ENCODE measurements at regions not wholly inside any gene's neighbourhood (a gene's known extent, or its start where the extent isn't known, plus 50 kb on each side); places are given as distances from the start of the nearest gene placed in this dataset.

DNA sequence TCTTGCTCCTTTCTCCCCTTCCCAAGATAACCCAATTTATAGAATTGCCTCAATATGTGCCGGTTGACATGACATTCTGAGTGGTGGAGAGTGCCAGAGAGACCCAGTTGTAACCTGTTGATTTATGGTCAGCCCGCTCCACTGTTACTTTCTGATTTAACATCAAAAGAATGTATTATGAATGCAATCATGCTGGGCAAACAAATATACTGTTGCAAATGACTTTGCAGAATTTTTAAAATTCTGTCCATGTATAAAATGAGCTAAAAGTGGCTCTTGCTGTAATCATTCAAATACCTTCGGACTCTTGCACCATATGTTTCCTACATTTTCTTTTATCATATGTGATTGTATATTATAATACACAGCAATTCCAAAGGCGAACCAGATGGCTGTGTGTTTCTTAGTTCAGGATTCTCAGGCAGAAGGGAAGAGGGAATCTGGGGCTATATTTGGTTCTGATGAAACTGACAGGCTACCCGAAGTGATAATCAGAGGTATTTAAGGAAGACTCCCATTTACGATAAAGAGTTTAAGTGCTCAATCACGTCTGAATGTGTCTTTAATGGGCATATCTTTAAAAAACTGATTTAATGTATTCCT, 131.7 kb downstream of the CLCN4 start:
- TF ChIP-seq, protein P1, sequence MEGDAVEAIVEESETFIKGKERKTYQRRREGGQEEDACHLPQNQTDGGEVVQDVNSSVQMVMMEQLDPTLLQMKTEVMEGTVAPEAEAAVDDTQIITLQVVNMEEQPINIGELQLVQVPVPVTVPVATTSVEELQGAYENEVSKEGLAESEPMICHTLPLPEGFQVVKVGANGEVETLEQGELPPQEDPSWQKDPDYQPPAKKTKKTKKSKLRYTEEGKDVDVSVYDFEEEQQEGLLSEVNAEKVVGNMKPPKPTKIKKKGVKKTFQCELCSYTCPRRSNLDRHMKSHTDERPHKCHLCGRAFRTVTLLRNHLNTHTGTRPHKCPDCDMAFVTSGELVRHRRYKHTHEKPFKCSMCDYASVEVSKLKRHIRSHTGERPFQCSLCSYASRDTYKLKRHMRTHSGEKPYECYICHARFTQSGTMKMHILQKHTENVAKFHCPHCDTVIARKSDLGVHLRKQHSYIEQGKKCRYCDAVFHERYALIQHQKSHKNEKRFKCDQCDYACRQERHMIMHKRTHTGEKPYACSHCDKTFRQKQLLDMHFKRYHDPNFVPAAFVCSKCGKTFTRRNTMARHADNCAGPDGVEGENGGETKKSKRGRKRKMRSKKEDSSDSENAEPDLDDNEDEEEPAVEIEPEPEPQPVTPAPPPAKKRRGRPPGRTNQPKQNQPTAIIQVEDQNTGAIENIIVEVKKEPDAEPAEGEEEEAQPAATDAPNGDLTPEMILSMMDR (IDR thresholded peaks at IDR 0.05 in 8 of 11, conservative IDR thresholded peaks at IDR 0.05 in 3 of 11), result no peak
- no peak for TF ChIP-seq POLR2AphosphoS5 (IDR thresholded peaks at IDR 0.05)
- TF ChIP-seq POLR2A (IDR thresholded peaks at IDR 0.05), result no peak
- Histone ChIP-seq H3K9me3 (peaks cover 0 to 12% (median 0%) of the 10 kb centered on the region in 8 donors), H3K36me3 (no peaks in the 10 kb centered on the region), H3K27ac (no peak overlapping the region), H3K4me1 (no peaks in the 10 kb centered on the region), H3K27me3 (replicated peaks in 1 of 7) (no peaks in the 10 kb centered on the region), H3K4me3 (no peak overlapping the region)
- intact Hi-C loops (cut with DNase I; ENCODE audit: low total_unique reads), result no loop called here
- no peak for DNase-seq
- 71 to 87% (median 81%) methylated on average over 7 of the region's 7 CpGs for WGBS, 5 donors

DNA sequence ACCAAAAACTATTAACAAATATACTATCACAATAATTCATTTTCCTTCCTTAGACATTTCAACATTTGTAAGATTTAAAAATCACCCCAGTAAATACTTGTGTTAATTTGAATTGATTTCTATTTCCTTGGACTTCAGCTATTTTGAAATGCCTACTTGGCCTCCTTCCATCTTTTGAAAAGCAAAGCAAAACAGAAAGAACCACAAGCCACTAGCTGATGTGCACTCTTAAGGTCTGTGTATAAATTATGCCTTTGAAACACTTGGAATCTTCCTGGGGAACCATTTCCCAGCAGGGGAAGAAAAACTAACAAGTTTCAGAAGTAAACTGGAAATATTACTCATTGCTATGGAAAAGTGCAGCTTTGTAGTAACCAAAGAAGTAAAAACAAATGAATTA, 139.8 kb downstream of the CLCN4 start:
- Histone ChIP-seq H3K36me3 (no peaks in the 10 kb centered on the region), H3K9me3 (peaks cover 0 to 14% (median 0%) of the 10 kb centered on the region in 8 donors), H3K27me3 (replicated peaks in 1 of 7) (no peaks in the 10 kb centered on the region), H3K4me3 (no peak overlapping the region), H3K4me1 (no peaks in the 10 kb centered on the region), H3K27ac (no peak overlapping the region)
- DNase-seq, result no peak
- intact Hi-C loops (cut with DNase I; ENCODE audit: low total_unique reads), result no loop called here
- TF ChIP-seq, protein P1 (IDR thresholded peaks at IDR 0.05 in 8 of 11, conservative IDR thresholded peaks at IDR 0.05 in 3 of 11), result no peak
- TF ChIP-seq POLR2AphosphoS5 (IDR thresholded peaks at IDR 0.05), result no peak

DNA sequence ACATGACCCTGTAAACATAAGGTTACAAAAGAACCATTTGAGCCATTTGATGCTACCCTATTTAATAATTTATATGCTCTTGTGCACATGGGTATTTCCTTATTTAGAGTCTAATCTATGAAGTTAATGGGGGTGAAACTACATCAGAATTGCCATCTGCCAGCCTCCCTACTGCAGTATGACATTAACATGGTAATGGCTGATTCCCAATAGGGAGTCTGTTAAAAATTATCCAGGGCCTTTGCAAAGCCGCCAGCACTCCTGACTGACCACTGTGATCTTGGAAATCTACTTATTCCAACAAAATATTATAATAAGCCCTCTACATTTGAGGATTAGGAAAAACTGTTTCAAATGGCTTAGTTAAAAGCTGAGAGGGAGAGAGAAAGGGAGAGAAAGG, 153.7 kb downstream of the CLCN4 start:
- Histone ChIP-seq H3K27ac (no peak overlapping the region), H3K4me3 (no peak overlapping the region), H3K4me1 (no peaks in the 10 kb centered on the region), H3K36me3 (no peaks in the 10 kb centered on the region), H3K27me3 (replicated peaks in 1 of 7) (peaks cover 0 to 11% (median 0%) of the 10 kb centered on the region in 7 donors), H3K9me3 (no peaks in the 10 kb centered on the region)
- TF ChIP-seq POLR2A (IDR thresholded peaks at IDR 0.05) (no peak), POLR2AphosphoS5 (IDR thresholded peaks at IDR 0.05) (no peak)
- TF ChIP-seq, protein P1 (IDR thresholded peaks at IDR 0.05 in 8 of 11, conservative IDR thresholded peaks at IDR 0.05 in 3 of 11), result no peak
- intact Hi-C loops (cut with DNase I; ENCODE audit: low total_unique reads), result no loop called here
- no peak for DNase-seq
- WGBS, 5 donors, result 46 to 91% (median 75%) methylated on average over 1 of the region's 1 CpG

DNA sequence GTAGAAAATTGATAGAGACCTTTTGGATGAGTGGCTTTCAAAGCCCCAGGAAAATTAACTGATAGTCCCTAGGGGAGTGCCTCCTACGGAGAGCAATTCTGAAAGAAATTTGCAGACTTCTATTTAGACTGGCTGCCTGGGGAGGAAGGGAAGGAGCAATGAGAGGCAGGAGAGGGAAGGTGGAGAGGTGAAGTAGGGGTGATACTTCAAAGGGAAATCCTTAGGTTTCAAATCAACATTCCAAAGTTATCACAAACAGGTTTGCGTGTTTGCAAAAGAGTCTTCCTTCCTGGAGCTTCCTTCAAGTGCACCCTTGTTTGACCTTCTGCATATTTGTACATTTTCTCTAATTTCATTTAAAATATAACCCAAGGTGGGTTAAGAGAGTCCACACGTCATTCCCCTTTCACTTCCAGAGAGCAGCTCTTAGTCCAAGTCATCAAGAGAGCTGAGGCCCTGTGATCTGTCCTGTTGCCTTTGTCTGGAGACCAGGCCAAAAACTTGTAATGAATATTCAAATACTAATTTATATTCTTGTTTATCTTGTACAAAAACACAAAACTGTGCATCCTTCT, 157.8 kb downstream of the CLCN4 start:
- H3K9me3 ChIP-seq, result no peaks in the 10 kb centered on the region
- no peak overlapping the region for H3K27ac ChIP-seq
- intact Hi-C loops (cut with DNase I; ENCODE audit: low total_unique reads), result no loop called here
- no peaks in the 10 kb centered on the region for H3K4me1 ChIP-seq
- H3K27me3 ChIP-seq (replicated peaks in 1 of 7), result peaks cover 0 to 6% (median 0%) of the 10 kb centered on the region in 7 donors
- no peaks in the 10 kb centered on the region for H3K36me3 ChIP-seq
- no peak for DNase-seq
- TF ChIP-seq, protein P1 (IDR thresholded peaks at IDR 0.05 in 8 of 11, conservative IDR thresholded peaks at IDR 0.05 in 3 of 11), result no peak
- TF ChIP-seq POLR2A (IDR thresholded peaks at IDR 0.05), result no peak
- no peak for TF ChIP-seq POLR2AphosphoS5 (IDR thresholded peaks at IDR 0.05)
- no peak overlapping the region for H3K4me3 ChIP-seq
- 50 to 89% (median 80%) methylated on average over 3 of the region's 3 CpGs for WGBS, 5 donors

Data from spleen (tissue), 11 donors.